Activated CD8-positive, alpha-beta T cell treated with anti-CD3 and anti-CD28 coated beads, Interleukin-2, amount 10 ng/mL, durations not matched to agents 7 days and 5 days (primary cell): ENCODE measurements at regions not wholly inside any gene's neighbourhood (a gene's known extent, or its start where the extent isn't known, plus 50 kb on each side); places are given as distances from the start of the nearest gene placed in this dataset.

ENCODE experiments used
- ATAC-seq: fragments of 150-1000 bp; cut with Tn5 transposase; one replicate; pipeline ENCODE4 v1.10.0; 2021; ENCODE audit warnings: moderate library complexity
- CTCF ChIA-PET: fragments of 350-600 bp; sonication (Branson Sonifier 250); formaldehyde crosslinking; loops from one replicate; lab custom pipeline; 2021; ENCODE audit warnings: antibody characterized with exemption; lab: Charles Lee
- POLR2A ChIA-PET: fragments of 350-600 bp; sonication (Branson Sonifier 250); formaldehyde crosslinking; loops from one replicate; lab custom pipeline; 2021; ENCODE audit warnings: antibody characterized with exemption; lab: Charles Lee
- DNase-seq: peaks from one replicate; pipeline ENCODE4 v3.0.0-alpha.2; 2020
- H3K27ac Mint-ChIP-seq: one replicate; pipeline ENCODE4 v1.8.0; 2021; ENCODE audit warnings: mild to moderate bottlenecking, mixed read lengths
- H3K27me3 Mint-ChIP-seq: one replicate; pipeline ENCODE4 v1.8.0; 2021; ENCODE audit warnings: low read depth, mixed read lengths
- H3K36me3 Mint-ChIP-seq: one replicate; pipeline ENCODE4 v1.8.0; 2021; ENCODE audit warnings: low read depth, mixed read lengths
- H3K4me1 Mint-ChIP-seq: one replicate; pipeline ENCODE4 v1.8.0; 2021; ENCODE audit warnings: low read depth, mixed read lengths
- H3K4me3 Mint-ChIP-seq: one replicate; pipeline ENCODE4 v1.8.0; 2021; ENCODE audit warnings: mild to moderate bottlenecking, mixed read lengths
- H3K9me3 Mint-ChIP-seq: one replicate; pipeline ENCODE4 v1.8.0; 2022; ENCODE audit warnings: mixed read lengths; ENCODE audit not compliant: insufficient read depth

DNA sequence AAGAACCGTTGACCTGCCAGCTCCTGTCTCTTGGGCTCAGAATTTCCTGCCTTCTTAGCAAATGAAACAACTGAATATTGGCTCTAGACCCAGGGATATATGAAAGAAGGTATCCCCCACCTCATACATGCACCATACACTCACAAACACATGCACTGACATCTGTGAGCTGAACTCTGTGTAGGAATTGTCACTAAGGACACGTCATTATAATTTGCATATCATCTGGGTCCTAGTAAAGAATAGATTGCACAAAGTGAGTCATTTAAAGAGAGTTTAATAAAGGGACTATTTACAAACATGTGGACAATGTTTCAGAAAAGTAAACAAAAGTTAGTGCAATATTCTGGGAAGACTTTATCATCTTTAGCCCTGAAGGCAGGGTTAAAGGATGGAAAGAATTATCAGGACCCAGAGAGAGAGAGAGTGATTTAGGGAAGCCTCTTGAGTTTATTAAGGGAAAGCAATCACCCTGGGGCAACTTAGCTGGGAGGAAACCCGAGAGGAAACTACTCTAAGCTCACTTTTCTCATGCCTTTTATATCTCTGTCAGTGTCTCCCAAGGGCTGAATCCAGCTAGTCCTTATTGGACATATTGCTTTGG lies 74.1 kb upstream of the PLA2G4A start:
- Mint-ChIP-seq H3K9me3 (no peaks in the 10 kb centered on the region), H3K4me1 (no peaks in the 10 kb centered on the region), H3K36me3 (no peaks in the 10 kb centered on the region), H3K27ac (no peak overlapping the region), H3K4me3 (no peak overlapping the region), H3K27me3 (no peaks in the 10 kb centered on the region)
- POLR2A ChIA-PET, result no interaction called here
- no peak for ATAC-seq
- DNase-seq, result no peak
- CTCF ChIA-PET, result interaction anchor here (0.7 to 1.5 kb wide), 3 partner anchors 14 to 463 kb away, joined by 3 read pairs; no protein-coding TSS in a partner anchor

DNA sequence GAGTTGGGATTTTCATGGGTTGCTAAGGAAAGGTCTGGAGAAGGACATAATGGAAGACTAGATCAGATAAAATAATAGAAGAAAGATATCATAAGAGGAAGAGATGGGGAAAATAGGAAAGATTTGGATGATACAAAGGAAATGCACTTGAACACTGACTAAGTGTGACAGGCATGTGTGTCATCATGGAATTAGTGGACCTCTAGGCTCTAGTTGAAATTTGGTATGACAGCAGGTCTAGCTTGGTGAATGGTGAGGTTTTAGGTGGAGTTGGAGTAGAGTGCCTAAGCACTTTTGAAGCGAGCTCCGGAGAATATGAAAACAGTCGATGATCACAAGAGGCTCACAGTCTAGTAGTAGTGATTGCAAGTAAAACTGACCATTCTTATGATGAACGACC lies 73.0 kb upstream of the PTGS2 start:
- no peak for ATAC-seq
- DNase-seq, result no peak
- no peaks in the 10 kb centered on the region for H3K9me3 Mint-ChIP-seq
- no peaks in the 10 kb centered on the region for H3K4me1 Mint-ChIP-seq
- H3K36me3 Mint-ChIP-seq, result no peaks in the 10 kb centered on the region
- H3K27me3 Mint-ChIP-seq, result no peaks in the 10 kb centered on the region
- no peak overlapping the region for H3K27ac Mint-ChIP-seq
- no peak overlapping the region for H3K4me3 Mint-ChIP-seq
- POLR2A ChIA-PET, result no interaction called here
- CTCF ChIA-PET, result no interaction called here

DNA sequence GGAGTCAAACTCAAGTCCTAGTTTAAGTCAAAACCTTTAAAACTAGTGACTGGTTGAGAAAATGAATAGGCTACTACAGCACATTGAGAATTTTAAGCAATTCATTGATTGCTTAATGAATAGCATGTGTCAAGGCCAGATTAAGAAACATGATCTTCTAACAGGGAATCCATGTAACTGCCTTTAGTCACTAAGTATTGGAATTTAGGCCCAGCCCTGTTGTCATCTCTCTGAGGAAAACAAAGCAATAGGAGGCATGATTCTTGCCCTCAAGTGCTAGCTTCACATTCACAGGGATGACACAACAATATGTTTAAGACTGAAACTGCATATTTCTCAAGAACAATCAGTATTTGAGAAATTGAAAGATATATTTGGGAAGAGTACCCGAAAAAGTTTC lies 70.0 kb upstream of the PTGS2 start:
- H3K27ac Mint-ChIP-seq, result no peak overlapping the region
- DNase-seq (no peak), ATAC-seq (no peak)
- H3K36me3 Mint-ChIP-seq, result no peaks in the 10 kb centered on the region
- H3K27me3 Mint-ChIP-seq, result no peaks in the 10 kb centered on the region
- CTCF ChIA-PET, result no interaction called here
- POLR2A ChIA-PET, result no interaction called here
- H3K9me3 Mint-ChIP-seq, result no peaks in the 10 kb centered on the region
- H3K4me3 Mint-ChIP-seq, result no peak overlapping the region
- no peaks in the 10 kb centered on the region for H3K4me1 Mint-ChIP-seq

DNA sequence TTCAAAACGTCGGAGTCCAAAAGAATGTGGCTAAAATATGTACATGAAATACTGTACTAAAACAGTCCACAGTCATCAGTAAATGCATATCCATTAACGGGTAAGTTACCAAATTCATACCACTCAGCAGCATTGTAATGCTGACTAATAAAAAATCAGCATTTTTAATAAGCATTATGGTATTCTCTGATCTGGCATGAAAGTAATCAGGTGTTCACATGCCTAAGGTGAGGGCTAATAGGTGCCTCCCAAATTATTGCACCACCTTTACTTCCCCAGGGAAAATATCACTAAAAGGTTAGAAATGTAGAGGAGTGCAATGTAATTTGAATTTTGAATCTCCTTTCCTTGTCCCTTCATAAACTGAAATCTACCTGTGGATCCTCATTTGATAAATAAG lies 69.6 kb upstream of the PTGS2 start:
- POLR2A ChIA-PET, result no interaction called here
- no peaks in the 10 kb centered on the region for H3K36me3 Mint-ChIP-seq
- H3K4me1 Mint-ChIP-seq, result no peaks in the 10 kb centered on the region
- ATAC-seq (no peak), DNase-seq (no peak)
- H3K27ac Mint-ChIP-seq, result no peak overlapping the region
- no peaks in the 10 kb centered on the region for H3K9me3 Mint-ChIP-seq
- H3K27me3 Mint-ChIP-seq, result no peaks in the 10 kb centered on the region
- no peak overlapping the region for H3K4me3 Mint-ChIP-seq
- CTCF ChIA-PET, result no interaction called here

DNA sequence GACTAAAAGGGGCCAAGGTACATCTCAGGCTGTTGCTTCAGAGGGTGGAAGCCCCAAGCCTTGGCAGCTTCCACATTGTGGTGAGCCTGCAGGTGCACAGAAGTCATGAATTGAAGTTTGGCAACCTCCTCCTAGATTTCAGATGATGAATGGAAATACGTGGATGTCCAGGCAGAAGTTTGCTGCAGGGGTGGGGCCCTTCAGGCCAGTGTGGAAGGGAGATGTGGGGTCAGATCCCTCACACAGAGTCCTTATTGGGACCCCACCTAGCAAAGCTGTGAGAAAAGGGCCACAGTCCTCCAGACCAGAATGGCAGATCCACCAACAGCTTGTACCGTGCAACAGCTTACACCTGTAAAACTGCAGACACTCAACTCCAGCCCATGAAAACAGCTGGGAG lies 67.4 kb upstream of the PTGS2 start:
- Mint-ChIP-seq H3K4me1 (no peaks in the 10 kb centered on the region), H3K27ac (no peak overlapping the region), H3K36me3 (no peaks in the 10 kb centered on the region), H3K4me3 (no peak overlapping the region), H3K9me3 (no peaks in the 10 kb centered on the region), H3K27me3 (no peaks in the 10 kb centered on the region)
- ChIA-PET CTCF (no interaction called here), POLR2A (no interaction called here)
- ATAC-seq, result no peak
- no peak for DNase-seq

DNA sequence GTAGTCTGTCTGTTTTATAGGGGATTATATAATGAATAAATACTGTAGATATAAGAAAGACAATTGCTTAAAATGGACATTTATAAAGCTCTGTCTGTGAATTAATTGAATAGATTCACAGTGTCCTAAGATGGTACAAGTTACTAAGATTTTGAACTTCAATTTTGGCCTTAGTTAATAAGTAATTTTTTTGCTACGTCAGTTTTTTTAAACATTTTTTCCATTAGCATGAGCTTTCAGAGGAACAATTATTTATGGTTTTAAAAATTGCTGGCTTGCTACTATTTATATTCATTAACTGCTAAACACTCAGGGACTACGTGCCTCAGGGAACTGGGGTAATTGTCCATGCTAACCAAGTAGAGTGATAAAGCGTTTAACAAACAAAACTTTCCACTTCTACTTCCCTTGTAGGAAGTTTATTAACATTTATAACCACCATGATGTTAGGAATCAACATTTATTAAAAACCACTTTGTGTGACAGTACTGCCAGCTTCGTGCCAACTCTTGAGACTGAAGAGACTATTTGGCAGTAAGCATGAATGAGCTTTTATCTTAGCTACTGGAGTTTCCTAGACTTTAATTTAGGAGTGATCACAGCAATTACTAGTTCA lies 65.4 kb upstream of the PTGS2 start:
- Mint-ChIP-seq H3K27ac (no peak overlapping the region), H3K4me3 (no peak overlapping the region), H3K4me1 (no peaks in the 10 kb centered on the region), H3K36me3 (no peaks in the 10 kb centered on the region), H3K27me3 (no peaks in the 10 kb centered on the region), H3K9me3 (no peaks in the 10 kb centered on the region)
- ChIA-PET CTCF (no interaction called here), POLR2A (no interaction called here)
- ATAC-seq (no peak), DNase-seq (no peak)

DNA sequence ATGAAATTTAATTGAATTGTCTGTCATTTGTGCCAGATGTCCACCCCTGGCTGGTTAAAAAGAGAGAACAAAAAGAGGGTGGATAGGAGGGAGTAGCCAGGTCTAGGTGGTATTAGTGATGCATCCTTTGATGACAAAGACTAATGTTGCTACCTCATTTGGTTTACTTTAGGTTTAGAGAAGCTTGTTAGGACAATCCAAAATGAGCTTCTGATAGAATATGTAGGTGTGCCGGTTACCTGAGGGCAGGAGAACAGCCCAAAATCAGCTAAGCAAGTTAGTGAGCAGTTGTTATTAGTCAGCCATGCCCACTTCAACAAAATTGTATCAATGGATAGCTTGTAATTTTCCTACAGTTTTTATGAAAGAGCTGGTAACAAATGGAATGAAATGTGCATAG lies 61.4 kb upstream of the PTGS2 start:
- Mint-ChIP-seq H3K27ac (no peak overlapping the region), H3K4me1 (peaks cover 12% of the 10 kb centered on the region), H3K27me3 (no peaks in the 10 kb centered on the region), H3K4me3 (no peak overlapping the region), H3K36me3 (no peaks in the 10 kb centered on the region), H3K9me3 (no peaks in the 10 kb centered on the region)
- ChIA-PET POLR2A (no interaction called here), CTCF (no interaction called here)
- ATAC-seq (no peak), DNase-seq (no peak)

DNA sequence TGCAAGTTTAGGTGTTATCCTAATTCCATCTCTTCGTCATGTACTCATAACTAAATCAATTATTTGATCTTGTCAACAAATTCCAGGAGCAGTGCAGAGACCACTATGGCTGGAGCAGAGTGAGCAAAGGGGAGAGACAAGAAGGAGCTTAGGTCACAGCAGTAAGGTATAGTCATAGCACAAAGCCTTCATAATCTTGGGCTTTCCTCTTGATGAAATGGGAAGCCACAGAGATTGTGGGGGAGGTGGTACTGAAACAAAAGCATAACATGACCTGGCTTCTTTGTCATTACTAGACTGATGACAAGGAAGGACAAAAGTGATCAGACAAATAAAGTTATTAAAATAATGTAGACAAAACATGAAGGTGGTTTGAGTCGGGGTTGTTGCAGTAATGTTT lies 60.1 kb upstream of the PTGS2 start:
- ATAC-seq (no peak), DNase-seq (no peak)
- ChIA-PET POLR2A (no interaction called here), CTCF (interaction anchor here (1.3 to 2.5 kb wide), 2 partner anchors 17 to 21 kb away, joined by 3 to 12 read pairs; no protein-coding TSS in a partner anchor)
- Mint-ChIP-seq H3K27ac (no peak overlapping the region), H3K27me3 (no peaks in the 10 kb centered on the region), H3K36me3 (no peaks in the 10 kb centered on the region), H3K4me3 (no peak overlapping the region), H3K4me1 (peaks cover 12% of the 10 kb centered on the region), H3K9me3 (no peaks in the 10 kb centered on the region)

DNA sequence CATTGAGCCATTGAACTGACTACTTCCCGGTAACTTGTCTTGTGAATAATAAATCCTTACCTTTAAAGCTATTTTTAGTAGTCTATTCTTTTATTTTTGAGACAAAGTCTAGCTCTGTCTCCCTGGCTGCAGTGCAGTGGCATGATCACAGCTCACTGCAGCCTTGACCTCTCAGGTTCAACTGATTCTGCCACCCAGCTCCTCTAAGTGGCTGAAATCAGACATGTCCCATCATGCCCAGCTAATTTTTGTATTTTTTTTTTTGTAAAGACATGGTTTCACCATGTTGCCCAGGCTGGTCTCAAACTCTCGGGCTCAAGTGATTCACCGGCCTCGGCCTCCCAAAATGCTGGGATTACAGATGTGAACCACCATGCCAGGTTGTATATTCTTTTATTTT lies 59.3 kb upstream of the PTGS2 start:
- Mint-ChIP-seq H3K9me3 (no peaks in the 10 kb centered on the region), H3K4me3 (no peak overlapping the region), H3K4me1 (peaks cover 12% of the 10 kb centered on the region), H3K36me3 (no peaks in the 10 kb centered on the region), H3K27ac (no peak overlapping the region), H3K27me3 (no peaks in the 10 kb centered on the region)
- DNase-seq (no peak), ATAC-seq (no peak)
- ChIA-PET CTCF (interaction anchor here (1.3 to 2.5 kb wide), 2 partner anchors 16 to 22 kb away, joined by 3 to 12 read pairs; no protein-coding TSS in a partner anchor), POLR2A (no interaction called here)

DNA sequence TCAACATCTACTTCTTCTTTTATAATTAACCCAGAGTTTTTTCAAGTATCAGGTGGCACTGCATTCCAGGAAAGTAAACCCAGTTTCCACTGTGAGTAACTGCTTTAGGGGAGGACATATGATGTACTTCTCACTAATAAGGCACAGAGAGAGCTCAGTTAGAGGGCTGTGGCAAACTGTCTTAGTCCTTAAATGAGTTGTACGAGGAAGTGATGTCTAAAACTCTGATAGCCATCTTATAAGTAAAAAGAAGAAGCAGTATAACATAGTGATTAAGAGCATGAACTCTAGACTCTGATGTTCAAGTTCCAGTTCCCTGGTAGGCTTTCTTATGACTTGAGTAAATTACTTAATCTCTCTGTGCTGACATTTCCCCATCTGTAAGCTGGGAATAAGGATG lies 58.7 kb upstream of the PTGS2 start:
- Mint-ChIP-seq H3K4me1 (peaks cover 12% of the 10 kb centered on the region), H3K4me3 (no peak overlapping the region), H3K27ac (no peak overlapping the region), H3K36me3 (no peaks in the 10 kb centered on the region), H3K27me3 (no peaks in the 10 kb centered on the region), H3K9me3 (no peaks in the 10 kb centered on the region)
- DNase-seq (no peak), ATAC-seq (peak; percentile 47)
- ChIA-PET CTCF (interaction anchor here (1.3 to 2.5 kb wide), 2 partner anchors 16 to 22 kb away, joined by 3 to 12 read pairs; no protein-coding TSS in a partner anchor), POLR2A (no interaction called here)

DNA sequence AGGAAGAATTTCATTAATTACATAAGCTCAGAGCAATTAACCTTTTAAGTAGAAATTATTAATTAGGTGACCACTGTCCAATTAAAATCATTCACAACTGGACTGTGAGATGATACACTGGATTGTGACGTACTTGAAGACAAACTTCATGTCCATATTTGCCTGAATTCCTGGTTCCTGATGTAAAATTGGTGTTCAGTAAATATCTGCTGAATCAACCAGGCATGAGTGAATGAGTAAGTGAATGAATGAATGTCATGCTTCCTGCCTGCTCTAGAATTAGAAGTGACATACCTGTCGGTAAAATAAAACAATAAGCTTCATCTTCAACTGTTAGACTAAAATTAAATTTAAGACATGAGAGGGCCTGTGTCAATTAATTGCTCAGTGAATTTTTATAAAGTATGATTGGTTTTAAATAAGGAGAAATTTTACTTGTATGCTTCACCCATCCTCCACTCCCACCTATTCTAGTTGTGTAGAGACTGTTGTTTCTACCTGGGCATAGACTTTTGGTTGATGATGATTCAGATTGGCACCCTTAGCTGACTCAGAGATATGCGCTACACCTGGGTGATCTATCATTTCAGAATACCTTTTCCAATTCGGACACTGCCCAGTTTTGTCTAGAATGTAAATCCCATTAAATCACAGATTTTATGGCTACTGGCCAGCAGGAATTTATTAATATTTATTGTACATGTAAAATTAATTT lies 56.9 kb upstream of the PTGS2 start:
- ChIA-PET POLR2A (no interaction called here), CTCF (no interaction called here)
- Mint-ChIP-seq H3K4me3 (no peak overlapping the region), H3K36me3 (no peaks in the 10 kb centered on the region), H3K9me3 (no peaks in the 10 kb centered on the region), H3K27me3 (no peaks in the 10 kb centered on the region), H3K4me1 (peaks cover 12% of the 10 kb centered on the region), H3K27ac (no peak overlapping the region)
- ATAC-seq (no peak), DNase-seq (no peak)

DNA sequence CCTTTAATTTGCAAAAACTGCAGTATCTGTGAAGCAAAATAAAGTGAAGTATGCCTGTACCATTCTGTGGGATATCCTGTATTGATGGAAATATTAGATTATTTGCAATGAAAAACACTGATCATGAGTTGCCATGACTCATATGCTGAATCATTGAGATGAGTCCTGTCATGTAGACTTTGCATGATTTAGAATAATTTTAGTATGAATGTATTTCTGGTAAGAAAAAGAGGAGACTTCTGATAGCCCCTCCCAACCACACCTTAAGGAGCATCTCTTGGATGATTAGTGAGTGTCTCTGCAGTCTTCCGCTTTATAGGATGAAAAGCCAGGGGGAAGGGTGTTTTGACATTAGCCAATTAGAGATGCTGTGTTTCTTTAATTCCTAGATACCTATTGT lies 55.2 kb upstream of the PTGS2 start:
- ATAC-seq (no peak), DNase-seq (no peak)
- H3K9me3 Mint-ChIP-seq, result no peaks in the 10 kb centered on the region
- H3K4me3 Mint-ChIP-seq, result no peak overlapping the region
- POLR2A ChIA-PET, result no interaction called here
- H3K4me1 Mint-ChIP-seq, result peaks cover 12% of the 10 kb centered on the region
- H3K36me3 Mint-ChIP-seq, result no peaks in the 10 kb centered on the region
- H3K27me3 Mint-ChIP-seq, result no peaks in the 10 kb centered on the region
- no peak overlapping the region for H3K27ac Mint-ChIP-seq
- CTCF ChIA-PET, result no interaction called here
